SH-SY5Y (cell line): ENCODE measurements at regions not wholly inside any gene's neighbourhood (a gene's known extent, or its start where the extent isn't known, plus 50 kb on each side); places are given as distances from the start of the nearest gene placed in this dataset.

Experiments used
- GATA2 ChIP-seq: IDR thresholded peaks from 2 replicates; pipeline ENCODE4 v1.6.1; 2011; ENCODE audit warnings: mild to moderate bottlenecking, low read depth, low read length
- GATA3 ChIP-seq: IDR thresholded peaks from 2 replicates; pipeline ENCODE4 v1.6.1; 2011; ENCODE audit warnings: low read depth, mild to moderate bottlenecking, low read length, moderate library complexity

- TF ChIP-seq GATA3: no peak
- TF ChIP-seq GATA2: no peak
Measured at GRCh38 chr4:185885075-185885474, 73.1 kb upstream of the SORBS2 start.

- TF ChIP-seq GATA3 (no peak), GATA2 (no peak)
Measured at GRCh38 chr4:185885604-185886003, 73.6 kb upstream of the SORBS2 start.

- TF ChIP-seq GATA2: no peak
Measured at GRCh38 chr4:185886832-185887524, 75.0 kb upstream of the SORBS2 start.

GRCh38 chr4:185888676-185889075 is 76.7 kb upstream of the SORBS2 start:
- no peak for TF ChIP-seq GATA2

GRCh38 chr4:185889585-185889984 is 77.6 kb upstream of the SORBS2 start:
- no peak for TF ChIP-seq GATA2
- no peak for TF ChIP-seq GATA3

- TF ChIP-seq GATA3 (no peak), GATA2 (no peak)
Measured at GRCh38 chr4:185890196-185890595, 78.2 kb upstream of the SORBS2 start.

- TF ChIP-seq GATA2 (no peak), GATA3 (no peak)
Measured at GRCh38 chr4:185892165-185892564, 80.2 kb upstream of the SORBS2 start.

GRCh38 chr4:185893500-185893899 is 81.5 kb upstream of the SORBS2 start:
- TF ChIP-seq GATA3 (no peak), GATA2 (no peak)

- TF ChIP-seq GATA2 (no peak), GATA3 (no peak)
Measured at GRCh38 chr4:185894481-185894880, 82.5 kb upstream of the SORBS2 start.

- TF ChIP-seq GATA3 (no peak), GATA2 (no peak)
Measured at GRCh38 chr4:185895351-185895750, 83.4 kb upstream of the SORBS2 start.

GRCh38 chr4:185895866-185896265 is 83.9 kb upstream of the SORBS2 start:
- TF ChIP-seq GATA2 (no peak), GATA3 (no peak)

- TF ChIP-seq GATA3 (no peak), GATA2 (no peak)
Measured at GRCh38 chr4:185896817-185897488, 85.0 kb upstream of the SORBS2 start.

GRCh38 chr4:185898413-185898812 is 86.4 kb upstream of the SORBS2 start:
- TF ChIP-seq GATA3 (no peak), GATA2 (no peak)

- TF ChIP-seq GATA3 (no peak), GATA2 (no peak)
Measured at GRCh38 chr4:185899833-185900232, 87.8 kb upstream of the SORBS2 start.

GRCh38 chr4:185902654-185903053 is 90.7 kb upstream of the SORBS2 start:
- TF ChIP-seq GATA2: no peak
- TF ChIP-seq GATA3: no peak

GRCh38 chr4:185903205-185903604 is 91.2 kb upstream of the SORBS2 start:
- TF ChIP-seq GATA3: no peak
- no peak for TF ChIP-seq GATA2

GRCh38 chr4:185904381-185904780 is 92.4 kb upstream of the SORBS2 start:
- TF ChIP-seq GATA2: no peak
- TF ChIP-seq GATA3: no peak
